Caki2 (cell line): ENCODE measurements at regions not wholly inside any gene's neighbourhood (a gene's known extent, or its start where the extent isn't known, plus 50 kb on each side); places are given as distances from the start of the nearest gene placed in this dataset.
"Not testable (repeated sequence)": the region's sequence is repeated elsewhere in the genome, so short reads cannot be mapped to it uniquely, and the experiment has no call there.

ENCODE experiments used
- DNase-seq: peaks from one replicate; pipeline ENCODE4 v3.0.0-alpha.2; 2015; ENCODE audit warnings: low read depth
- in situ Hi-C: cut with HindIII; loops from 2 replicates; pipeline ENCODE4 v1.10.0; 2016; ENCODE audit warnings: low sequenced_read_pairs, low pct_unique_long_range_greater_than_20kb, mixed read lengths

GRCh38 chr5:57889558-57889957 lies 406.9 kb upstream of the ACTBL2 start:
- DNase-seq: peak; percentile 97
- in situ Hi-C loops: no loop called here

DNA sequence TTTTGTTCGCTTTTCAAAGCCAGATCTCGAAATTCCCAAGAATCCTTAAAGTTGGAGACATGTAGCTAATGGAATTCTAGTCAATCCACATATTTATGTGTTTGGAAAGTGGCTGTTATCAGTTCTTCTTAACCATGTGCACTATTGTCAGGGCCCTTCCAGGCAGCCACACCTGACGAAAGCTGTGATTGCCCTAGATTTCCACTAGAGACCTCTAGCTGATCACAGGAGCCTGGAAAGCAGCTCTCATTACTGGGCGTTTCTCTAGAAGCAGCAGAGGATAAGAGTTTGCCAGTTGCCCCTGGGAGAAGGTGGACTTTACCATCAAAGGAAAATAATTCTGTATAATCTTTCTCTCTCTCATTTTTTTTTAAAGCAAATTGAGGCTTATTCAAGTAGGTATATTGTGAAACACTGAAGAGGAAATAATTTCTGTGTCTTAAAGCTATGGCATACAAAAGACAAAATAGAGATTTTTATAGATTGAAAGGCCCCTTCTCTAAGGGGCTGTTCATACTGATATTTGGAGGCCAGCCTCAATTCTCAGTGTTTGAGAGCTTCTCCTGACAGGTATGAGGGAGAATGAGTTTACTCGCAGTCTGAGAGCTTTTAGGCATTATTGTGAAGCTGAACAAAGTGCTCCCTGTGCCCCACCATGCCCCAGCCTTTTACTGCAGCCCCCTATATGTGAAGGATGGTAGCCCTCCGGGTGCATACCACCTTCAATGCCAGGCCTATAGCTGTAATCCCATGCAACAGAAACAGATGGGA lies 405.4 kb upstream of the ACTBL2 start:
- in situ Hi-C loops: no loop called here
- peak; percentile 61 for DNase-seq

DNA sequence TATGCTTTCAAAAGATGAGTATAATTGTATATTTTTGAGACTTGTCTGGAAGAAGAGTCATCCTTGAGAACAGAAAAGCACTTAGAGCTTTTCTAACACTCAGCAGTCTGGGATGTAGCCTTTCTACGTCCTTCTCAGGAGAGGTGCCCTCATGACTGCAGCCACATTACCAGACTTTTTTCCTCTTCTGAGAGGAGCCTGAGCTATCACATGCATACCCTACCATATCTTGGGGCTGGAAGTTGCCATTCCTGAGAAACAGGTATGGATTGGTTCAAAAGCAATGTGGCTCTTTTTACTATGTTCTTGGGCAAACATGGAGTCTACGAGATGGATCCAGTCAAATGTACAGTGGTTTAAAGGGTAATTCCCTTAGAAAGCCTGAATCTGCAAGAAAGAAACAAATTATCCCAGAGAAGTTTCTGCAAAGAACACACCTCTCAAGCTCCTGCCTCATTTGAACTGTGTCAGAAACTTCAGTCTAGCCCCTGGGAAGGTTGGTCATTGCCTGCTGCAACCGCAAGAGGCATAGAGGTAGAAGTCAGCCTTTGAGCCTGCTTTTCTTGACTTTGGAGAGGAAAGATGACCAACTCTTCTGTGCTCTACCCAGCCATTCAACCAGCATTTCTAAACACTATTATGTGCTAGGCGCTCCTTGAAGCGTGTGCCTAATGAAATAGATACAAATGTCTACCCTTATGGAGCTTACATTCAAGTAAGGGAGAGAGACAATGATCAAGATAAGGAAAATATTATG lies 401.9 kb upstream of the ACTBL2 start:
- in situ Hi-C loops: no loop called here
- DNase-seq: no peak

DNA sequence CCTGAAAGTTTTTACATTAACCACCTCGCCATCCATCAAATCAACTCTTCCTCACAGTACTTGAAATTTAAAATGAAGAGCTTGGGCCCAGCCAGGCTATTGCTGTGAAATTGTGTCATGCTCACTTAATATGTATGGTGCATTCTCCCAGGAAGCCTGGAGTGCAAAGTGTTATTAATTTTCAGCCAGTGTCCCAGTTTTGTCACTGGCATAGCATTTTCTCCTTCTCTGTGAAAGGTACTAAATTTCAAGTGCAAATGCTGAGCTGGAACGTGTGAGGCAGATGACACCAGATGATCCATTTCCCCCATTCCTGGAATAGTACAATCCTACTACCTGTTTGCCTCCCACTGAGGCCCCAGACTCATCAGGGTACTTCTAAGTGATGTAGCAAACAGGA lies 397.6 kb upstream of the ACTBL2 start:
- in situ Hi-C loops: no loop called here
- no peak for DNase-seq

GRCh38 chr5:57878301-57878722 lies 395.7 kb upstream of the ACTBL2 start:
- DNase-seq: no peak
- in situ Hi-C loops: no loop called here

- in situ Hi-C loops: no loop called here
These were observed 388.9 kb upstream of the ACTBL2 start for GRCh38 chr5:57871496-57871895.

DNA sequence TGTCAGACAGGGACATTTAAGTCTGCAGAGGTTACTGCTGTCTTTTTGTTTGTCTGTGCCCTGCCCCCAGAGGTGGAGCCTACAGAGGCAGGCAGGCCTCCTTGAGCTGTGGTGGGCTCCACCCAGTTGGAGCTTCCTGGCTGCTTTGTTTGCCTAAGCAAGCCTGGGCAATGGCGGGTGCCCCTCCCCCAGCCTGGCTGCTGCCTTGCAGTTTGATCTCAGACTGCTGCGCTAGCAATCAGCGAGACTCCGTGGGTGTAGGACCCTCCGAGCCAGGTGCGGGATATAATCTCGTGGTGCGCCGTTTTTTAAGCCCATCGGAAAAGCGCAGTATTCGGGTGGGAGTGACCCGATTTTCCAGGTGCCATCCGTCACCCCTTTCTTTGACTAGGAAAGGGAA lies 387.7 kb upstream of the ACTBL2 start:
- in situ Hi-C loops: not testable (repeated sequence)

More at GRCh38 chr5:57871496-57871895, 388.9 kb upstream of the ACTBL2 start:
- no peak for DNase-seq

GRCh38 chr5:57863661-57864060 lies 381.1 kb upstream of the ACTBL2 start:
- in situ Hi-C loops: no loop called here
- DNase-seq: no peak

More for the DNA sequence above, 387.7 kb upstream of the ACTBL2 start:
- DNase-seq: not testable (repeated sequence)

DNA sequence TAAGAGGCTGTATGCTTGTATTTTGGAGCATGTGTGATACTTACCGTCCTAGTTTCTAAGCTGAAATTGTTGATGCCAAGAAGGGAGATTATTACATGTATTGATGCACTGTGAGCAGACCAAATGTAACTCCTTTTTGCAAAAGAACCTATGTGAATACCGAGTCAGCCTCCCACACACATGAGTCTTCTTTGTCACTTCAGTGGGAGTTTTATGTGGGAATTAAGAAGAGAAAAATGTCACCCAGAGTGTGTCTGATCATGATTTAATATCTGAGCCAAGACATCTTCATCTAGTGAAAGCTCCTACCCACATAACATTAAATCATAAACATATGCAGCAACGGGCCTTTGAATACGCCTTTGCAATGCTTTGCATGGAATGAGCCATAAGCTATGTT lies 380.3 kb upstream of the ACTBL2 start:
- in situ Hi-C loops: no loop called here

GRCh38 chr5:57862471-57862911 lies 379.9 kb upstream of the ACTBL2 start:
- DNase-seq: no peak
- in situ Hi-C loops: no loop called here

More for the DNA sequence above, 380.3 kb upstream of the ACTBL2 start:
- no peak for DNase-seq

DNA sequence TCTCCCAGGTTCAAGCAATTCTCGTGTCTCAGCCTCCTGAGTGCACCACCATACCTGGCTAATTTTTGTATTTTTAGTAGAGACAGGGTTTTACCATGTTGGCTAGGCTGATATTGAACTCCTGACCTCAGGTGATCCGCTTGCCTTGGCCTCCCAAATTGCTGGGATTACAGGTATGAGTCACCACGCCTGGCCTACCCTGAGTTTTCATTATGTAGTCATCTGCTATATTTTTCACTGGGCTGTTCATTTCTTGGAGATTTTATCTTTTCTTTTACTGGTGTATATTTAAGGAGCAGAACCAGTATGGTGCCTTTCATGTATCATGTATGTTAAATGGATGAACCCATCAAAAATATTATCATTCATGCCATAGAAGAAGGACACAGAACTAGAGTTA lies 377.0 kb upstream of the ACTBL2 start:
- DNase-seq: no peak
- in situ Hi-C loops: no loop called here

DNA sequence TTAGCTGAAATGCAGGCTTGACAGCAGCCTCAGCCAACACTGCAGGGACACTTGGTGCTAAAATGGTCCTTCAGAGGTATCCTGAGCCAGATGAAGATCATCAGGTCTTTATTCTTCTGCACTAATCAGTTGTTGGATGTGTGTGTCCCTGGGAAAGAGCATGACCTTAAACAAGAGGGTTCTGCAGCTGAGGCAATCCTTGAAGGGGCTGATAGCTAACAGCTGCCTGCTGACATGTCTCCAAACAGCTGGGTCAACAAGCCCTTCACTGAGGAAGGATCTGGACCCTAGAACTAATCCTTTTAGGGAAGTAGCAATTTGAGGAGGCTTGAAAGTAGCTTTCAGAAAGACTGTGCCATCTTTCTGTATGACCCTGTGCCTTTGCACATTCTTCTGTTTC lies 376.3 kb upstream of the ACTBL2 start:
- in situ Hi-C loops: no loop called here
- DNase-seq: no peak

GRCh38 chr5:57857696-57858095 lies 375.1 kb upstream of the ACTBL2 start:
- no peak for DNase-seq
- in situ Hi-C loops: no loop called here

DNA sequence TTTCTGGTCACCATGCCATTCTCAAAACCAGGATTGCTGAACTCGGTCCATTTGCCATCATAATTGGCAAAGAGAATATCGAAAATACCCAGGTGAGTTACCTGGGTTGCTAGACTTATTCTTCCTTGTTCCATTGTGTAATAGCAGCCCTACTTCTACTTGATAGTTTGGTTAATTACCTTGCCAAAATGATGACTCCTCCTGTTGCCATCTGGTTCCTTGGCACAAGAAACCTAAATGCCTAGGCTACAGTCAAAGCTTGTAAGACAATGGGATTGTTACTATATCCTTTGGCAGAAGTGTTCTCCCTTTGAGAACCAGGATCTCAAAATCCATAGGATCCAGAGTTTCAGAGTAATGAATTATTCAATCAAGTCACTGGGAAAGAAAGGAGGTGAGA lies 373.2 kb upstream of the ACTBL2 start:
- in situ Hi-C loops: no loop called here
- DNase-seq: no peak

GRCh38 chr5:57853929-57854697 lies 371.5 kb upstream of the ACTBL2 start:
- in situ Hi-C loops: no loop called here
- no peak for DNase-seq

- no peak for DNase-seq
- in situ Hi-C loops: no loop called here
These were observed 367.5 kb upstream of the ACTBL2 start for GRCh38 chr5:57850109-57850508.

DNA sequence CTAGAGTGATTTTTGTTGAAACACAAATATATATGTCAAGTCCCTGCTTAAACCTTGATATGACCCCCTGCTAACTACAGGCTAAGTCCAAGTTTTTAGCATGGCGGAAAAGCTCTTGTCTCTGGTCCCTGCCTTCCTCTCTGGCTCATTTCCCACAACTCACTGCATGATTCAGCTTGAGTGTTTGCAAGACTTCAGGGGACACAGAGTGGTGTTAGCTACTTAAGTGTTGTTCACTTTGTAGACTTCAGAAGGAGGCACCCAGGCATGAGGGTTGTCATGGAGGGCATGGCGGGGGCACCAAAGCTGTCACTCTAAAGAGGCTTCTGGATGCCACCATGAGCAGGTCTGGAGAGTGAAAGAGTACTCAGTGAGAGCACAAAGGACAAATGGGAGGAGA lies 362.4 kb upstream of the ACTBL2 start:
- in situ Hi-C loops: loop anchor here (25.0 kb wide), 1 partner anchor 617 kb away; the partner anchor contains the start of gene PLK2
- DNase-seq: no peak

- DNase-seq: no peak
- in situ Hi-C loops: loop anchor here (25.0 kb wide), 1 partner anchor 618 kb away; the partner anchor contains the start of gene PLK2
These were observed 361.8 kb upstream of the ACTBL2 start for GRCh38 chr5:57844410-57844809.

DNA sequence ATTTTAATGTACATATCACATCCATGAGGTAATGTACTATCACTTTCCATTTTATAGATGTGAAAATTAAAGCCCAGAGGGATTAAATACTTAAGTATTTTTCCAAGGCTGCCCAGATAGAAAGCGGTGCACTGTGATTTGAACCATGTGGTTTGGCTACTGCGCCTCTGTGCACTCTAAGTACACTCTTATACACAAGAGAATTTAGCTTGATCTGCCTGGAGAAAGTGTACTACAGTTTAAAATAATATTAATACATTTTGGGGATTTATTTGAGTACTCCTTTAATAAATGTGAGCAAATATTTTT lies 360.4 kb upstream of the ACTBL2 start:
- in situ Hi-C loops: loop anchor here (25.0 kb wide), 1 partner anchor 619 kb away; the partner anchor contains the start of gene PLK2
- no peak for DNase-seq
